GM21825 (cell line): ENCODE measurements at regions not wholly inside any gene's neighbourhood (a gene's known extent, or its start where the extent isn't known, plus 50 kb on each side); places are given as distances from the start of the nearest gene placed in this dataset.

ENCODE experiments used
- ATAC-seq: cut with Tn5 transposase; IDR thresholded peaks from one replicate; pipeline ENCODE4 v1.9.1; 2021; ENCODE audit warnings: mild to moderate bottlenecking, moderate library complexity; ENCODE audit not compliant: unreplicated experiment

DNA sequence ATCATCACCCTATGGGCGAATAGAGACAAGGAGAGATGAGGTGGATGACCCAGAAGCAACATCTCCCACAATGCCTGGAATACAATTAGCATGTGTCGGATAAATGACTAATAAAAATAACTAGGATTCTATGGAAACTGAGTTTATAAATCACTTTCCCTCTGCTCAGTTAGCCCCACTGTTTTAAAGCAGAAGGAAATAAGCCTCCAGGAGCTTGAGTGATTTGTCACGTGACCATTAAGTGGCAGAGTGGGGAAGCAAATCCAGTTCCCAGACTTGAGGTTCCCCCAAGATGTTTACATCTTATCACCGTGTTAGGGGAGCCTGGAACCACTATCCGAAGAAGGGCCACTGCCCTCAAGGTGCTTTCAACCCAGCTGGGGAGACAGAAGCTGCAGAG is 136.5 kb upstream of the CCND2 start:
- no peak for ATAC-seq

DNA sequence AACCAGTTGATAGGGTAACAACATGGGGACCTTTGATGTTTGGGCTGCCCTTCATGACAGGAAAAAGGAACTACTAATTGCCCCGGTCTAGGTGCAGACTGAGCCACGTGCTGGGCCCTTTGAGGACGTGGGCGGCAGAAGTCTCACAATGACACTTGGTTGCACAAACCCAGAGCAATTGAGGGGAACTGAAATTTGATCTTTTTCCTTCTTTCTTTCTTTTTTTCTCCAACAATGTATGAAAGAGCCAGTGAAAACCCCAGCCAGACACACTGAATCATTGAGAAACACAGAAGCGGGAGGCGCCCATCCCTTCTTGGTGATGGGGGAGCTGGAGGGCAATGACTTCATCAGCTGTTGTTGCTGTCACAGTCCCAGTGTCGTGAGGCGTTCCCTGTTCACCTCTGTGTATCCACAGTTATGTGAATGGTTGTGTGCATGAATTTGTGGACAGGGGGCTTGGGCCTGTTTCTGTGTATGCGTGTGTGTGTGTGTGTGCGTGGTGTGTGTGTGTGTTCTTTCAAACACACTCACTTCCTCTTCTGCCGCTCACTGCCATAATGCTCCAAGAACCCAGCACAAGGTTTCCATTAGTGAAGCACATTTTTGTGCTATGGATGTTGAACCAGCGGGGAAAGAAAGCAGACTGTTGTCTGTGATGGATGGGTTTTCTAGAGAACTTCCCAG is 137.5 kb upstream of the CCND2 start:
- ATAC-seq, result peak; percentile 60

DNA sequence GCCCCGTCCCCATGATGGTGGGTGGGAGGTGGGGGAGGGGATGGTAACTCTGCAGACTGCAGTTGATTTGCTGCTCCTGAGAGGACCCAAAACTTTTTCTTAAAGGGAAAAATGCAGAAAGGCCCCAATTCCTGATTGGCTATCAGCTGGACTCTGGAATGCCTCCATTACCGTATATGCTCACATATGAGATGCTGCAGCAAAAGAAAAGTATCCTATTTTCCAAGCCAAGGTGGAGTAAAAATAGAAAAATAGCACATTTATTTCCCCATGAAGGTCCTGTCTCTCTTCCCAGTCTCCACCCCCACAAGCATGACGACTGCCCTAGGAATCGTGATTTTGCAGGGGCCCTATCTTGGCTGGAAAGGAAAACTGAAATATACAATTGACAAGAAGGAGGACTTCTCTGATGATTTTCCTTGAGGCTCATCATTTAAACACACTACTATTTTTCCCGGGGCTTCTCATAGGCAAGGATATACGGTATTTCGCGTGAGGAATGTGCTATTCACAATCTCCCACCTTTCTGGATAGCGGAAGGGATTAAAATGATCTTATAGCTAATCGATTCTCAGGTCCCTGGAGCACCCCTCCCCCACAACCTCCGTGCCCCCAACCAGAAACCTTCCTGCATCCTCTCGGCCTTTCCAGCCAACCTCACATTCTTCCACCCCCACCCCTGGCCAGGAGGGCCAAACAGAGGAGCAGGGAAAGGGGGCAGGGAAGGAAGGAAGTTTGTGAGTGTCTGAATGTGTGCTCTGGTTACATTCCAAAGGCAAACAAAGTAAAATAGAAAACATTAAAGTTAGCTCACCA is 138.9 kb upstream of the CCND2 start:
- no peak for ATAC-seq

DNA sequence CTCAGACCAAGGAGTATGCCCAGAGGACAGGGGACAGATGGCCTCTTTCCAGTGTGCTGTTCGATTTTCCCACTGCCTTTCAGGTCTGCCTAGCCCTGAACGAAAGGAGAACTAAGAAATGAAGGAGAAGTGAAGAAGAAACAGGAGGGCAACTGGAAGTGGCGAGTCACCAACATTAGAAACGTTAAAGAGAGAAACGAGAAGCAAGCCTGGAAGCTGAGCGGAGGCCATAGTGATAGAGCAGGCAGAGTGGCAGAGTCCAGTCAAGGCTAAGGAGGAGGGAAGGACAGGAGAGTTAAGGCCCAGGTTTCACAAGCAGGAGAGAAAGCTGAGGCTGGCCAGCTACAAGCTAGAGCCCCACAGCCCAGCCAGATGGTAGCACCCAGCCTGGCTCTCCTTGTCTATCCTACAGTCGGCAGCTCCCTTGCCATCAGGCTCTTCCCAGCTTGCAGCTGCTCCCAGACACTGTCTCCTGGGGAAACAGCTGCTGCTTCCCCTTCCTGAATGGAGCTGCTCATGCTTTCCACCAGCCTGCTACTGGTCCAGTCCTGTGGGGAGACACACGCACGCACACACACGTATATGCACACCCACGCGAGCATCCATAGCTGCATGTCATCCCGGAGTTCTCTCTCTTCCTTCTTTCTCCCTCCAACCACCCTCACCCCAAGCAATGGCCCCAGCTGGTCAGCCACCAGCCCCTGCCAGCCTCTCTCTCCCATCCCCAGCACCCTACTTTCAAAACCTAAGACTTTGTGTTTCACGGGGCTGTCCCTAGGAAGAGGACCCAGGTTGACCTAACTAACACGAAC is 139.7 kb upstream of the CCND2 start:
- no peak for ATAC-seq

DNA sequence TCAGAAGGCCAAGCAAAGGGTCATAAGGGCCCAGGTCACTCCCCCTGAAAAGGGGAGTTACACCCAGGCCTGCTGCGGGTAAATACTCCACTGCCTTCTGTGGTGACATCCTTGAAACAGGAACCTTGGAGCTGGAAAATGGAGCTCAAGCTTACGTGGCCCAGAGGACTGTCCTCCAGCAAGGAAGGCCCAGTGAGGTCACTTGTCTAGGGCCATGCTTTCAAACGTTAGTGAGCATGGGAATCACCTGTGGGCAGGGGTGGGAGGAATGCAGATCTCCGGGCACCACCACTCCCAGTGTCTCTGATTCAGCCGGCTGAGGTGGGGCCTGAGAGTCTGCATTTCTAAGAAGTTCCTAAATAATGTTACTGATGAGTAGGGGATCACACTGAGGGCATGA is 140.5 kb upstream of the CCND2 start:
- ATAC-seq, result no peak

DNA sequence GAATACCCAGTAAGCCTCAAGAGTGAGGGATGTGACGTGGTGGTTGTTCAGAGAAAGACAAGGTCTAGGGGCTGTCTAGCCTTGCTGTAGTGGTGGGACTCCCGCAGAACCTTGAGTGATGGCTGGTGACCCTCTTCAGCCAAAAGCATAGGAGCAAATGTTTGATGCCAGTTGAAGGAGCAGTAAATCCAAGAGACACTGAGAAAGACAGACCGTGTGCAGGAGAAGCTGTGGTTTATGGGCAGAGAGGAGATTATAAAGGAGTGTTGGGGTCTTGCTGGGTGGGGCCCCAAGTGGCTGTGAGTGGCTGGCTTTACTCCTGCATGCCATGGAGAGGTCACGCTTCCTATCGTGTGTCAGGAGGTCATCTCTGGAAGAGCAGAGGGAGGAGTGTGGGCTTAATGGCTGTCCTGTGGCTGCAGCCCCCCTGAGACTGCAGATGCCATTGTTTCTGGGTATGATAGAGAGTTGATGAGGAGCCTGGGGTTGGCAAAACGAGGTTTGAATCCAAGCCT is 152.0 kb upstream of the CCND2 start:
- ATAC-seq, result no peak

DNA sequence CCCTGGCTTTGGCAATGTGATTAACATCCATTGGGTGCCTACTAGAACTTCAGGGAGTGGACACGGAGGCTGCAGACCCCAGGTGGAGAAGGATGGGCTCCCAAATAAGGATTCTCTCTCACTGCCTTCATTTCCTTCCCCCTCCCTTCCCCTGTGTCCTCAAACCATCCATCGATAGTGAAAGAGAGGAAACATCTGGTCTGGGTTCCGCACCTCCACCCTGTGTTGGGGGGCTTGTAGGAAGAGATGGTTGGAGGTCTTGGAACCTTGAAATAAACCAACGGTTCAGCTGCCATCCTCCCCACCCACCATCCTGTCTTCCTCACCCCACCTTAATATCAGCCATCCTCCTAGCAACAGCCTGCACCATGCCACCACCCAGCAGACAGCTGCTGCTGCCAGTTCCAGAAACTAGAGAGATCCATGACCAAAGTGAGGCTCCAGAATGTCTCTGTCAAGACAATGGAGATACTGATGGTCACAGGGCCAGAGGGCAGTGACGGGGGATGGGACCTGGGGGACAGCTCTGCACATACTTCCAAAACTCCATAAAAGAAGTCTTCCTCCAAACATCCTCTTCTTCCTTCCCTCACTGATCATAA is 153.1 kb upstream of the CCND2 start:
- no peak for ATAC-seq

DNA sequence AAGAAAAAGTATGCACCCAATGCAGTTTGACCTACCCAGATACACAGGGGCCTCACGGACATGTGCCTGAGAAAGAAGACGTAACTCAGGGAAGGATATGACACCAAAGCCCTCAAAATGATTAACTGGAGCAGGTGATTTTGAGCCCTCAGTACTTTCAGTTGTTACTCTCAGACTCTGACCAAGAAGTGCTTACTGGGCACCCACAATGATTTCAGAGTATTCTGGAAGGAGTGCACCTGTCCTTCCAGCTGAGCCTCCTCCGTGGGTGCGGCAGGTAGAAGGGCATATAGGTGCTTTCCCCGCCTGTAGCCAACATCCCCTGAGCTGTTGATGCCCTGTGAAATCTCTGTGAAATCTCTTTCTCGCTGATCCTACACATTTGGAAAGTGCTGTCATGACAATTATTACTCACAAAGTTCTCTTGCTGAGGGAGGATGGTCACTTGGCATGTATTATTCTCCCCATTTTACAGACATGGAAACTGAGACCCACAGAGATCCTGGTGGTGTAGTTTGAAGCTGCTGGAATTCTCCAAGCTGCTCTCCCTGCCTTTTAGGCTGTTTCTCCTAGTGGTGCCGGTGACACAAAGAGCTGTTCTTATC is 154.3 kb upstream of the CCND2 start:
- ATAC-seq, result peak; percentile 70

DNA sequence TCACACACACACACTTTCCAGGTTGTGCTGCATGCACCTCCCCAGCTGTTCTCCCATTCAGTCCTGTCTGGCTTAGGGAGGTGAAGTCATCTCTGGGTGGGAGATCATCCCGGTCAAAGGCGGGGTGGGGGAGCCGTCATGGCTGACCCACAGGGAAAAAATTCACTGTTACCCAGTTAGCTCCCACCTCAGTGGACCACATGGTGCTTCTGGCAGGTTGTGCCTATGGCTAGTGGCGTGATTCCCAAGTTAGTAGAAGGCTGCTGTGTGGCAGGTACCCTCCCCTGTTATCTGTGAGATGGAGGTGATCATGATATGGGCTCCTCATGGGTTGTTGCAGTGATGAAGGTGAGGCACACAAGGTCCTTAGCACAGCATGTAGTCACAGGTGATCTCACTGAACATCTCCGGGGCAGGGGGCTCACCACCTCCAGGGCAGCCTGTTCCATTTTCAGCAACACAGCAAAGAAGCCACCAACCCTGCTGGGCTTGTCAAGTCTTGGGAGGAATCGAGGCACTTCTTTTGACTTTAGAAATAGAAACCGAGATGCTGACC is 154.9 kb upstream of the CCND2 start:
- ATAC-seq, result peak; percentile 4

DNA sequence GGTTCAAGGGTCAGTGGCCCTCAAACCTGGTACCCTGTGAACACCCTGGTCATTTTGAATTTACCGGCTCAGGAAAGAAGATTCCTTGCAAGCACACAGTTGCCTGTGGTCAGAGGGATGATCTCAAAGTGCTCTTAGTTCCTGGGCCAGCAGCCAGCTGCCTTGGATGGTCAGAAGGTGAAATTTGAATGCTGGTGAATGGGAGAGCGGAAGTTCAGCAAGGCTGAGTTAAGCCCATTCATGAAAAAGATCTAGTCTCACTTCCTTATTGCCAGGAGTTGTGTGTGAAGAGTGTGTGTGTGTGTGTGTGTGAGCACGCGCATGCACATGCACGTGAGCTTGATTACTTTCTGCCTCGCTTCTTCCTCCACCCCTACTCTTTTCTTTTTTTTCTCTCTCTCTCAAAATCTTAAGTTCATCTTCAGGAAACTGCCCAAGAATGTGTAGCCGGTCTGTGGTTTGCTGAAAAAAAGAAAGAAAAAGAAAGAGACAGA is 155.5 kb upstream of the CCND2 start:
- peak; percentile 41 for ATAC-seq

DNA sequence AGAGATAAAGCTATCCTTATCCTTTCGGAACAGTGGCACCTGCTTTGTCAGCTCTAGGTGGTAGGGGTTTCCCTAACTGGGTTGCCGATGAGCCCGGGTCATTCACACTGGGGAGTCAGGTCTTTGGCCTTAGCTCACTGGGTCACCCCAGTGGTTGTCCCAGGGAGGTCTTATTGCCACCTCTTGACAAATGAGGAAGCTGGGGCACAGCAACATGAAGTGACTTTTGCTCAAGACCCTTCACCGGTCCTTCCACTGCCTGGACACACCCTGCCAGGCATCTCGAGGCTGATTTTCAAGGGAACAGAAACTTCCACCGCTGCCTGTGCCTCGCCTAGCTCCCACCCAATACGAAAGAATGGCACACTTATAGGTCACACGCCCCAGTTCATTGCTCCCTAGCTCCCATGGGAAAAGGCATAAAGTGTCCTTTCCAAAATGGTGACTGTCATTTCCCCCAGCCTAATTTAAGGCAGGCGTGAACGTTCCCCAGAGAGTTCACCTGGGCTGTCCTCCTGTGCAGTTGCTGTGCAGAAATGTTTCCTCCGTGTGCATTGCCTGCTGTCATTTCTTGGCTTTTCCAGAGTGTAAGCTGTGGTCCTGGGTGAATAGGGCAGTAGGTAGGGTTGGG is 156.1 kb upstream of the CCND2 start:
- no peak for ATAC-seq

DNA sequence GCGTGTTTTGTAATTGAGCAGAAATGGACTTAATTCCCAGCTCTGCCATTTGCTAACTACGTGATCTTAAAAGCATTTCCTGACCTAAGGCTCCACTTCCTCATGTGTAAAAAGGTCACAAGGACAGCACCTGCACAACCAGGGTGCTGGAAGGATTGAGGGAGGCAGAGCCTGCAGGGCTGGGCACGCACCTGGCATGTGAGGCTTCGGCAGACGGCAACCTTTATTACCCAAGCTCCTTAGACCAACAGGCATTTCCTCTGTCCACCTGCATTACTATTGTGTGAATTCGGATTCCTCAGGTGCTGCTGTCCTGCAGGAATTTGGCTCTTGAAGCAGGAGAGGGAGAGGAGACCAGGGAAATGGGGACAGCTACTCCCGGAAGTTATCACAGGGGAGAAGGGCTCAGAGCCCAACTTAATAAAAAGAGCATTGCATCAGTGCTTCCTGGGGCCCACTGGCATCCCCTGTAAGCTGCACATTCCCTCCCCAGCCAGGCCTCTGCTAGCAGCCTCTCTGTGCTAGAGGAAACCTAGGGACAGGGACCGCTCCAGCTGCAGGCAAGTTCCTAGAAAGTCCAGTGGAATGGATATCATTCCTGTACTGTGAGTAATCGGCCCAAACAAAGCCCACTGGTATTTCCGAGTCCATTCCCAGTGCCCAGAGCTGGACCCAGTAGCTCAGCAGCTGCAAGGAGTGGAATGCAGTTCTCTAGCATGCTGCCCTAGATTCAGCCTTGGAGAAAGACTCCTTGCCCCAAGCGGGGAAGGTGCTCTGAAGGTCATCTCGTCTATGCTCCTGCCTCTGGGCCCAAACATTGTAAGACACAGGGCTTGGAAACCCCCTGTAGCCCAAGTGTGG is 157.1 kb upstream of the CCND2 start:
- no peak for ATAC-seq

DNA sequence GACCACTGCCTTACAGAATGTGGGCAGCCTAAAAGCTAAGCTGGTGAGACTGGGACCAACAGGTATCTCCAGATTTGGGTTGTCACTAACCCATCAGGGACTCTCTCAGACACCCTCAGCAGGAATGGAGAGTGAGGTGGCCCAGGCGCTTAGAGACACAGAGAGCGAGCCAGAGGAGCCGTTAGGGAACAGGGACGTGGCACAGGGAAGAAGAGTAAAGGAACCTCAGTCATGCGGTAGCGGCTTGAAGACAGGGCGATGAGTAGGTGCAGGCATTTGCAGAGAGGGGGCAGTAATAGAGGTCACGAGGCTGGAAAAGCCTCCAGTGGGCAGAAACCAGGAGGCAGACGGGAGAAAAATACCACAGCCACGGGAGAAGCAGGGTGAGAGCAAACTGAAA is 158.0 kb upstream of the CCND2 start:
- no peak for ATAC-seq

DNA sequence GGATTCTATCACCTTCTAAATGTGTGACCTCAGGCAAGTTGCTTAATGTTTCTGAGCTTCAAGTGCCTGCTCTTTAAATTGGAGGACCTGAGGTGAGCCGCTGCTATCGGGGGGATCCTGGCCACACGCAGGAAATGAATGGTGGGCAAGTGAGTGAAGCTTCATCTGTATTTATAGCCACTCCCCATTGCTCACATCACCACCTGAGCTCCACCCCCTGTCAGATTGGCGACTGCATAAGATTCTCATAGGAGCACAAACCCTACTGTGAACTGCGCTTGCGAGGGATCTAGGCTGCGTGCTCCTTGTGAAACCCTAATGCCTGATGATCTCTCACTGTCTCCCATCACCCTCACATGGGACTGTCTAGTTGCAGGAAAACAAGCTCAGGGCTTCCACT is 158.6 kb upstream of the CCND2 start:
- no peak for ATAC-seq

DNA sequence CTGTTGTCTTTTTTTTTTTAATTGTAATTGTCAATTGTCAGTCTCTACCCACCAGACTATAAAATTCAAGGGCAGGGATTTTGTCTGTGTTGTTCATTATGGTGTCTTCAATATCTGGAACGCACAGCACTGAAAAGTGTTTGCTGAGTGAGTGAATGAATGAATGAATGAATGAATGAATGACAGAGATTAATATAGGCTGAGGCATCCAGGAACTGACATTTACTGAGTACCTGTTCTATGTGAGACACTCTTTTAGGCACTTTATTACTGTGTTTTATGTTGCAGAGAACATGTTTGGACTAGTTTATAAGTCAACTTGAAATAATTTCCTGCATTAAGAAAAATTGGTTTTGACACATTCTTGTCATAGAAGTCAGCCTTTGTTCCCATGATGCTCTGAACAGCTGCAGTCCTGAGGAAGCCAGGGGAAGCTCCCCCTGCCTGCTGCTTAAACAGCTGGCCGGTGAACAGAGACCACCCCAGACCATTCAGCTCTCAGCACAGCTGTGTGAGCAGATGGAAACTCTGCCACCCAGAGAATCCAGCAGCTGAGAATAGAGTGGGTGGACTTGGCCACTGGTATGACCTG is 160.7 kb upstream of the CCND2 start:
- no peak for ATAC-seq

DNA sequence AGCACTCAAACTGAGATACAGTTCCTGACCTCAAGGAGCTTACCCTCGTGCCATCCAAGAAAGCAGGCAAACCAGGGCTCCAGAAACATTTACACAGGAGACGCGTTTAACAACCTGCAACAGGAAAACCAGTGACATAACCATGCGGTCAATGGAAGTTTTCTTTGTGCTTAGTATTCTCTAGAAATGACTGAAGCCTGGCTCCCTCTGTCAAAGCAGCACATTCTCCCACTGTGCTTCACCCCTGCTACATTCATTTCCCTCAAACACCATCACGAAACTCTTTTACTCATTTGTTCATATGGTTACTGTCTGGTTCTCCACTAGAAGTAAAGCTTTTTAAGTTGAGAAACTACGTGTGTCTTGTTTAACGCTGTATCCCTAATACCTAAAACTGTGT is 161.3 kb upstream of the CCND2 start:
- no peak for ATAC-seq

DNA sequence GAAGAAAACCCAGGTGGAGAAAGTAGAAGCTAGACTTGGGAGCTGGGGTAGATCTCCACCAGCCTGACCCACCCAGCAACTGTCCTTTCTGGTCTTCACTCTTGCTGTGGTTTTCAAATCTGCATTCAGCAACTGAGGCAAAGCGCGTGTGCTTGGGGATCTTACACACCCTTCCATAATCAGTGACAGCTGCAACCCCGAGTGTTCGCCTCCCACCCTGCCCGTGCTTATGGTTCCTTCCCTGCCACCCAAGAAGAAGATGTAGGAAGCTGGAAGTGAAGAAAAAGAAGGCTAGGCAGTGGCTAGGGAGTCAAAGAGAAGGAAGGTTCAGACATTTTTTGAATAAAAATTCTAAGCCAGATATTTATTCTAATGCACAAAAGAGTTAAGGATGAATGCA is 162.6 kb upstream of the CCND2 start:
- no peak for ATAC-seq

DNA sequence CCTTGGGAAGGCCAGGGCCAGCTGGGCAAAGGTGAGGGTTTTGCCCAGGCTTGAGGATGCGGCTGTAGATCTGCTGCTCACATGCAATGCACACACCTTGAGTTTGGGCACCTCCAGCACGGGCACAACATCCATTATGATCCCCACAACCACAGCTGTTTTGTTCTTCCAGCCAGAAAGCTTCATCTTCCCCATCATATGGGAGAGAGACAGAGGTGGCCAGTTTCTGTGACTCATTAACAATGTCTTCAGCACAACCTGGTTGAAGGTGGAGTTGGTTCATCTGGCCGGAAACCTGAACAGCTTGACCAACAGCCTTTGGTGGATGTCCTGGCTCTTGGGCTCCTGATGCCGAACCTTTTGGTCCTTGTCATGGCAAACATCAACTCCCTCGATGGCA is 163.7 kb upstream of the CCND2 start:
- ATAC-seq, result no peak
